ENCODE measurements at regions not wholly inside any gene's neighbourhood (a gene's known extent, or its start where the extent isn't known, plus 50 kb on each side); places are given as distances from the start of the nearest gene placed in this dataset.

GRCh38 chr5:96340357-96340756 lies 92.7 kb downstream of the PCSK1 start:
- intact Hi-C loops (cut with micrococcal nuclease; ENCODE audit: unreplicated experiment) = loop anchor here (5.0 to 10.0 kb wide), 3 partner anchors 384 to 802 kb away; partner anchors contain the start of gene LIX1
- no peaks in the 10 kb centered on the region for H3K4me1 ChIP-seq (ENCODE audit: insufficient read depth, low read length, poor library complexity, severe bottlenecking)
- no peaks in the 10 kb centered on the region for H3K27me3 ChIP-seq (replicated peaks; ENCODE audit: insufficient read depth, low read depth, low read length, poor library complexity)
- DNase-seq (ENCODE audit: low spot score) = no peak
- H3K4me3 ChIP-seq (ENCODE audit: low read depth, low read length, poor library complexity, severe bottlenecking) = no peak overlapping the region
- ChIA-PET POLR2A (ENCODE audit: low non-redundant PET) (no interaction called here), CTCF (no interaction called here)
- no peaks in the 10 kb centered on the region for H3K36me3 ChIP-seq (ENCODE audit: insufficient read depth, low read length, poor library complexity, severe bottlenecking)
- TF ChIP-seq, protein P1, sequence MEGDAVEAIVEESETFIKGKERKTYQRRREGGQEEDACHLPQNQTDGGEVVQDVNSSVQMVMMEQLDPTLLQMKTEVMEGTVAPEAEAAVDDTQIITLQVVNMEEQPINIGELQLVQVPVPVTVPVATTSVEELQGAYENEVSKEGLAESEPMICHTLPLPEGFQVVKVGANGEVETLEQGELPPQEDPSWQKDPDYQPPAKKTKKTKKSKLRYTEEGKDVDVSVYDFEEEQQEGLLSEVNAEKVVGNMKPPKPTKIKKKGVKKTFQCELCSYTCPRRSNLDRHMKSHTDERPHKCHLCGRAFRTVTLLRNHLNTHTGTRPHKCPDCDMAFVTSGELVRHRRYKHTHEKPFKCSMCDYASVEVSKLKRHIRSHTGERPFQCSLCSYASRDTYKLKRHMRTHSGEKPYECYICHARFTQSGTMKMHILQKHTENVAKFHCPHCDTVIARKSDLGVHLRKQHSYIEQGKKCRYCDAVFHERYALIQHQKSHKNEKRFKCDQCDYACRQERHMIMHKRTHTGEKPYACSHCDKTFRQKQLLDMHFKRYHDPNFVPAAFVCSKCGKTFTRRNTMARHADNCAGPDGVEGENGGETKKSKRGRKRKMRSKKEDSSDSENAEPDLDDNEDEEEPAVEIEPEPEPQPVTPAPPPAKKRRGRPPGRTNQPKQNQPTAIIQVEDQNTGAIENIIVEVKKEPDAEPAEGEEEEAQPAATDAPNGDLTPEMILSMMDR (conservative IDR thresholded peaks at IDR 0.05; ENCODE audit: low read depth, low read length) = no peak
- no peak overlapping the region for H3K27ac ChIP-seq (ENCODE audit: low read depth, low read length, poor library complexity, severe bottlenecking)
- no TSS peak for BruUV-seq (replicated peaks)
- no peaks in the 10 kb centered on the region for H3K9me3 ChIP-seq (ENCODE audit: low read depth, low read length, poor library complexity, severe bottlenecking)

- H3K27me3 ChIP-seq (replicated peaks; ENCODE audit: insufficient read depth, low read depth, low read length, poor library complexity) = no peaks in the 10 kb centered on the region
- CTCF ChIA-PET = no interaction called here
- BruUV-seq (replicated peaks) = no TSS peak
Measured at GRCh38 chr5:96339862-96340261, 93.2 kb downstream of the PCSK1 start.

GRCh38 chr5:96338624-96339415 lies 94.2 kb downstream of the PCSK1 start:
- Histone ChIP-seq H3K27me3 (replicated peaks; ENCODE audit: insufficient read depth, low read depth, low read length, poor library complexity) (no peaks in the 10 kb centered on the region), H3K27ac (ENCODE audit: low read depth, low read length, poor library complexity, severe bottlenecking) (no peak overlapping the region), H3K36me3 (ENCODE audit: insufficient read depth, low read length, poor library complexity, severe bottlenecking) (no peaks in the 10 kb centered on the region), H3K4me1 (ENCODE audit: insufficient read depth, low read length, poor library complexity, severe bottlenecking) (no peaks in the 10 kb centered on the region), H3K4me3 (ENCODE audit: low read depth, low read length, poor library complexity, severe bottlenecking) (no peak overlapping the region), H3K9me3 (ENCODE audit: low read depth, low read length, poor library complexity, severe bottlenecking) (no peaks in the 10 kb centered on the region)
- ChIA-PET POLR2A (ENCODE audit: low non-redundant PET) (no interaction called here), CTCF (no interaction called here)
- intact Hi-C loops (cut with micrococcal nuclease; ENCODE audit: unreplicated experiment) = loop anchor here (5.0 kb wide), 2 partner anchors 557 to 697 kb away; no protein-coding TSS in a partner anchor
- DNase-seq (ENCODE audit: low spot score) = no peak
- TF ChIP-seq, protein P1 (conservative IDR thresholded peaks at IDR 0.05; ENCODE audit: low read depth, low read length) = no peak
- no peak for TF ChIP-seq EZH2 (IDR thresholded peaks at IDR 0.05; ENCODE audit: borderline replicate concordance, low read depth, low read length, poor library complexity, severe bottlenecking)
- BruUV-seq (replicated peaks) = no TSS peak

More at GRCh38 chr5:96339862-96340261, 93.2 kb downstream of the PCSK1 start:
- no peak for DNase-seq (ENCODE audit: low spot score)
- no peaks in the 10 kb centered on the region for H3K9me3 ChIP-seq (ENCODE audit: low read depth, low read length, poor library complexity, severe bottlenecking)
- H3K27ac ChIP-seq (ENCODE audit: low read depth, low read length, poor library complexity, severe bottlenecking) = no peak overlapping the region
- H3K4me1 ChIP-seq (ENCODE audit: insufficient read depth, low read length, poor library complexity, severe bottlenecking) = no peaks in the 10 kb centered on the region
- POLR2A ChIA-PET (ENCODE audit: low non-redundant PET) = no interaction called here
- no peaks in the 10 kb centered on the region for H3K36me3 ChIP-seq (ENCODE audit: insufficient read depth, low read length, poor library complexity, severe bottlenecking)
- TF ChIP-seq EZH2 (IDR thresholded peaks at IDR 0.05; ENCODE audit: borderline replicate concordance, low read depth, low read length, poor library complexity, severe bottlenecking) = no peak
- intact Hi-C loops (cut with micrococcal nuclease; ENCODE audit: unreplicated experiment) = loop anchor here (5.0 to 10.0 kb wide), 5 partner anchors 385 to 802 kb away; partner anchors contain the start of gene LIX1
- no peak overlapping the region for H3K4me3 ChIP-seq (ENCODE audit: low read depth, low read length, poor library complexity, severe bottlenecking)
